ENCODE measurements at regions not wholly inside any gene's neighbourhood (a gene's known extent, or its start where the extent isn't known, plus 50 kb on each side); places are given as distances from the start of the nearest gene placed in this dataset.

- WGBS, 5 donors: 53 to 66% (median 54%) methylated on average over 2 of the region's 2 CpGs
- no peak for DNase-seq
- TF ChIP-seq POLR2AphosphoS5 (IDR thresholded peaks at IDR 0.05) (no peak), POLR2A (IDR thresholded peaks at IDR 0.05) (no peak)
- TF ChIP-seq, protein P1, sequence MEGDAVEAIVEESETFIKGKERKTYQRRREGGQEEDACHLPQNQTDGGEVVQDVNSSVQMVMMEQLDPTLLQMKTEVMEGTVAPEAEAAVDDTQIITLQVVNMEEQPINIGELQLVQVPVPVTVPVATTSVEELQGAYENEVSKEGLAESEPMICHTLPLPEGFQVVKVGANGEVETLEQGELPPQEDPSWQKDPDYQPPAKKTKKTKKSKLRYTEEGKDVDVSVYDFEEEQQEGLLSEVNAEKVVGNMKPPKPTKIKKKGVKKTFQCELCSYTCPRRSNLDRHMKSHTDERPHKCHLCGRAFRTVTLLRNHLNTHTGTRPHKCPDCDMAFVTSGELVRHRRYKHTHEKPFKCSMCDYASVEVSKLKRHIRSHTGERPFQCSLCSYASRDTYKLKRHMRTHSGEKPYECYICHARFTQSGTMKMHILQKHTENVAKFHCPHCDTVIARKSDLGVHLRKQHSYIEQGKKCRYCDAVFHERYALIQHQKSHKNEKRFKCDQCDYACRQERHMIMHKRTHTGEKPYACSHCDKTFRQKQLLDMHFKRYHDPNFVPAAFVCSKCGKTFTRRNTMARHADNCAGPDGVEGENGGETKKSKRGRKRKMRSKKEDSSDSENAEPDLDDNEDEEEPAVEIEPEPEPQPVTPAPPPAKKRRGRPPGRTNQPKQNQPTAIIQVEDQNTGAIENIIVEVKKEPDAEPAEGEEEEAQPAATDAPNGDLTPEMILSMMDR (IDR thresholded peaks at IDR 0.05 in 8 of 11, conservative IDR thresholded peaks at IDR 0.05 in 3 of 11): no peak
- Histone ChIP-seq H3K4me1 (no peaks in the 10 kb centered on the region), H3K27me3 (replicated peaks in 1 of 7) (peaks cover 0 to 7% (median 0%) of the 10 kb centered on the region in 7 donors), H3K9me3 (no peaks in the 10 kb centered on the region), H3K36me3 (no peaks in the 10 kb centered on the region), H3K4me3 (no peak overlapping the region), H3K27ac (no peak overlapping the region)
- intact Hi-C loops (cut with DNase I; ENCODE audit: low total_unique reads): no loop called here
Observed at GRCh38 chr5:152135827-152136226, 211.2 kb upstream of the GLRA1 start.

DNA sequence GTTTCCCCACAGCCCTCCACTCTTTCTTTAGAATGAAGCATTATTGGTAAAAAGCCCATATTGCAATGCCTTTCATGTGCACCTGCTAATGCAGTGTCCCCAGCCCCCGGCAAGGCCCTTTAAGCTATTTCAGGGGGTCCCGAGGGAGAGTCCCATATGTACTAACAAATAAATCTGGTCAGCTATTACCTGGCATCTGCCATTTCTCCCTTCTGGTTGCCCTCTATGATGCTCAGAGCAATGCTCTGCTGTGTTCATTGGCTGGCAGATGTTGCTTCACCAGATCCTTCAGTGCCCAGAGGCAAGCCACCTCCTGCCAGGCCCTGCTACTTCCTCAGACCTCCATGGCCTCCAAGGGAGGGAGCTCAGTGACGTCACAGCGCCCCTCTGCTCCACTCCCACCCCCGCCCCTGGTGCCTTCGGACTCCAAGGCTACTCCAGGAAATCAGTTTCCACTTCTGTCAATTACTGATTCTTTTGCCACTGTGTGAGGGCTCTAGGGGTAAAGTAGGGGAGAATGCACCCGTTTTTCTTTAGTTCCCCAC is 201.1 kb upstream of the GLRA1 start:
- no peak overlapping the region for H3K27ac ChIP-seq
- intact Hi-C loops (cut with DNase I; ENCODE audit: low total_unique reads): no loop called here
- 47 to 62% (median 57%) methylated on average over 7 of the region's 7 CpGs for WGBS, 5 donors

GRCh38 chr5:152124409-152125041 is 199.9 kb upstream of the GLRA1 start:
- Histone ChIP-seq H3K9me3 (no peaks in the 10 kb centered on the region), H3K4me1 (no peaks in the 10 kb centered on the region), H3K4me3 (no peak overlapping the region), H3K27me3 (replicated peaks in 1 of 7) (peaks cover 0 to 5% (median 0%) of the 10 kb centered on the region in 7 donors), H3K36me3 (no peaks in the 10 kb centered on the region), H3K27ac (no peak overlapping the region)
- TF ChIP-seq POLR2A (IDR thresholded peaks at IDR 0.05) (no peak), POLR2AphosphoS5 (IDR thresholded peaks at IDR 0.05) (no peak)
- TF ChIP-seq, protein P1 (IDR thresholded peaks at IDR 0.05 in 8 of 11, conservative IDR thresholded peaks at IDR 0.05 in 3 of 11): no peak
- WGBS, 5 donors: 83 to 90% (median 85%) methylated on average over 12 of the region's 12 CpGs
- intact Hi-C loops (cut with DNase I; ENCODE audit: low total_unique reads): no loop called here
- no peak for DNase-seq

More for the DNA sequence above, 201.1 kb upstream of the GLRA1 start:
- Histone ChIP-seq H3K36me3 (no peaks in the 10 kb centered on the region), H3K4me3 (no peak overlapping the region), H3K9me3 (no peaks in the 10 kb centered on the region), H3K27me3 (replicated peaks in 1 of 7) (peaks cover 0 to 5% (median 0%) of the 10 kb centered on the region in 7 donors), H3K4me1 (no peaks in the 10 kb centered on the region)
- no peak for DNase-seq
- TF ChIP-seq POLR2A (IDR thresholded peaks at IDR 0.05) (no peak), POLR2AphosphoS5 (IDR thresholded peaks at IDR 0.05) (no peak)
- TF ChIP-seq, protein P1 (IDR thresholded peaks at IDR 0.05 in 8 of 11, conservative IDR thresholded peaks at IDR 0.05 in 3 of 11): no peak

DNA sequence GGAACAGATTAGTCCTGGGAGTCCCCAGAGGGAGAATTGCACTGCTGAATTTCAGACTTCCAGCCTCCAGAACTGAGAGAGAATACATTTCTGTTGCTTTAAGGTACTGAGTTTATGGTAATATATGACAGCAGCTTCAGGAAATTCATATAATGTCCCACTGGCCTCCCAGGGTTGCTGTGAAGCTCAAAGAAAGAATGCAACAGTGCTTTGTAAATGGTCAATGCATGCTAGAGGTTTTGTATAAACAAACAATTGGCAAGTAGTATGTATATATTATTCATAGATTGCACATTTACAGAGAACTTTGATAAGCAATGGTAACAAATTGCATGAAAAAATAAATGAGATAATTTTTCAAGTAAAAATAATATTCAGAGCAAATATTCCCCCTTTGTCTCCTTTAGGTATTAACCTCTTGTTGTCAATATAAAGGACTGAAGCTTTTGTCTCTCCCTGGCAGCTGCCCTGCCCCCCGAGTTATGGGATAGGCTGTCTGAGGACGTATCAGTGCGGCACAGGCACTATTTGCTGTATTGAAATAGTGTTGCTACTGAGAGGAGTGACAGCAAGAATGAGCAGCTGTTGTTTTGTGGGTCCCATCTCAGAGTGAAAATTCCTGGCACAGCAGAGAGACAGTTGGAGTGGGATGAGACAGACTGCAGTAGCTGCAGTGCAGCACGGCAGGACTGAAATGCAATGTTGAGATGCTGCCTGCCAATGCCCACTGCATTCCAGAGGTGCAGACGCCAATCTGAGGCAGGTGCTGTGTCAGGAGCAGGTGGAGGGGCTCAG is 194.2 kb upstream of the GLRA1 start:
- no peak for DNase-seq
- Histone ChIP-seq H3K4me1 (no peaks in the 10 kb centered on the region), H3K27me3 (replicated peaks in 1 of 7) (no peaks in the 10 kb centered on the region), H3K27ac (no peak overlapping the region), H3K36me3 (no peaks in the 10 kb centered on the region), H3K4me3 (no peak overlapping the region), H3K9me3 (peaks cover 0 to 4% (median 0%) of the 10 kb centered on the region in 8 donors)
- intact Hi-C loops (cut with DNase I; ENCODE audit: low total_unique reads): no loop called here
- TF ChIP-seq POLR2AphosphoS5 (IDR thresholded peaks at IDR 0.05) (no peak), POLR2A (IDR thresholded peaks at IDR 0.05) (no peak)
- TF ChIP-seq, protein P1 (IDR thresholded peaks at IDR 0.05 in 8 of 11, conservative IDR thresholded peaks at IDR 0.05 in 3 of 11): no peak
- 64 to 78% (median 74%) methylated on average over 5 of the region's 5 CpGs for WGBS, 5 donors
